ENCODE measurements at regions not wholly inside any gene's neighbourhood (a gene's known extent, or its start where the extent isn't known, plus 50 kb on each side); places are given as distances from the start of the nearest gene placed in this dataset.

DNA sequence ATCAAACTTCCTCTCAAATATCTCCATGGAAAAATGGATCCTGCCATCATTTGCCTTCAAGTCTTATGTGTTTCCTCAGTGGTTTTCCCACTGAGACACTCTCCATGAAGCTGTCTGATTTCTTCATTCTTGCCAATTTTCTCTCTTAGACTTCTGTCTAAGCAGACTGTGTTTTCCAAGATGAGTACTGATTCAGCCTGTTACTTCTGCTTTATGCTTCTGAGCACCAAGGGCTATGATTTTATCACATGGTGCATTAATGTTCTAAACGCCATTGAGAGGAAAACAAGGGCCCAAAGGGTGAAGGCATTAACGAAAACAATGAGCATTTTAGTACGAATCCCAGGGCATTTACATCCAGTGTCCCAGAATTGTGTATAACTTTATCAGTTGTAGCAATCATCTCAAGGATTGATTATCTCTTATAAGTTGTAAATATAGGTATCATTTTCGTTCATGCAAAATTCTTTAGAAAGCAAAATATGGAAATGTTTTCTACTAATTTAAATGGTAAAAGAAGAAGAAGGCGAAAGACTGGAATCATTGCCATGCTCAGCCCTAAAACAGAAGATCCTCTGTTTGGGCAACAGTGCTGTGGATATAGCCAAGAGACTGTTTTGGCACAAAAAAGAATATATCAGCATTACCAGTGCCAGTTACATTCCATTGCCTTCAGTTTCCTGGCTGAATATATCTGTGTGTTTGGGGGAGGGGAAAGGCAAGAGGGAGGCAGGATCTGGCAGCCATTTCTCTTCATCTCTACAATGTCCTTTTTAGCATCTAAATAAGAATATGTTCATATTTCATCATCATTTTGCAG, 537.6 kb downstream of the ANXA1 start:
- Histone ChIP-seq H3K27me3 (ENCODE audit: insufficient read depth) (no peaks in the 10 kb centered on the region), H2AFZ (no peak overlapping the region)

GRCh38 chr9:73701415-73702057, 549.9 kb downstream of the ANXA1 start:
- no peaks in the 10 kb centered on the region for H3K9me2 ChIP-seq (ENCODE audit: insufficient read depth)
- Mint-ChIP-seq H3K4me3 (no peak overlapping the region), H3K36me3 (ENCODE audit: low read depth) (no peaks in the 10 kb centered on the region), H3K27me3 (ENCODE audit: insufficient read depth, low read depth, poor library complexity) (no peaks in the 10 kb centered on the region), H3K27ac (no peak overlapping the region), H3K4me1 (no peaks in the 10 kb centered on the region; the same call in 2 of the 3 replicates), H3K9me3 (no peaks in the 10 kb centered on the region)
- DNase-seq (ENCODE audit: low spot score) (no peak), ATAC-seq (no peak)
- no peak overlapping the region for H3K27ac ChIP-seq (ENCODE audit: low read depth)
- no peak overlapping the region for H3K4me3 ChIP-seq
- no peaks in the 10 kb centered on the region for H3K36me3 ChIP-seq (ENCODE audit: insufficient read depth)
- no peaks in the 10 kb centered on the region for H3F3A ChIP-seq (replicated peaks; ENCODE audit: low read depth)
- H4K20me1 ChIP-seq (replicated peaks; ENCODE audit: insufficient read depth): no peaks in the 10 kb centered on the region
- H3K4me1 ChIP-seq (ENCODE audit: insufficient read depth): no peaks in the 10 kb centered on the region
- no peaks in the 10 kb centered on the region for H3K27me3 ChIP-seq (ENCODE audit: insufficient read depth)
- no peak overlapping the region for H3K4me2 ChIP-seq
- H3K79me2 ChIP-seq (replicated peaks; ENCODE audit: insufficient read depth): no peaks in the 10 kb centered on the region
- 0 out of 2 replicates have a peak overlapping the region, but pooled peaks have one; percentile 9 for H2AFZ ChIP-seq
- no peak for TF ChIP-seq ZNF462 (CRISPR knock-in tag; IDR thresholded peaks at IDR 0.05)
- TF ChIP-seq ZNF331 (CRISPR knock-in tag; IDR thresholded peaks at IDR 0.05; ENCODE audit: low read depth): no peak
- no peak for TF ChIP-seq ZNF114 (CRISPR knock-in tag; IDR thresholded peaks at IDR 0.05)
- TF ChIP-seq, protein P1, sequence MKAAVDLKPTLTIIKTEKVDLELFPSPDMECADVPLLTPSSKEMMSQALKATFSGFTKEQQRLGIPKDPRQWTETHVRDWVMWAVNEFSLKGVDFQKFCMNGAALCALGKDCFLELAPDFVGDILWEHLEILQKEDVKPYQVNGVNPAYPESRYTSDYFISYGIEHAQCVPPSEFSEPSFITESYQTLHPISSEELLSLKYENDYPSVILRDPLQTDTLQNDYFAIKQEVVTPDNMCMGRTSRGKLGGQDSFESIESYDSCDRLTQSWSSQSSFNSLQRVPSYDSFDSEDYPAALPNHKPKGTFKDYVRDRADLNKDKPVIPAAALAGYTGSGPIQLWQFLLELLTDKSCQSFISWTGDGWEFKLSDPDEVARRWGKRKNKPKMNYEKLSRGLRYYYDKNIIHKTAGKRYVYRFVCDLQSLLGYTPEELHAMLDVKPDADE (IDR thresholded peaks at IDR 0.05): no peak

More for the DNA sequence above, 537.6 kb downstream of the ANXA1 start:
- H3K27ac ChIP-seq (ENCODE audit: low read depth): no peak overlapping the region
- H3K27ac Mint-ChIP-seq: no peak overlapping the region
- no peaks in the 10 kb centered on the region for H3K4me1 Mint-ChIP-seq
- H3K79me2 ChIP-seq (replicated peaks; ENCODE audit: insufficient read depth): no peaks in the 10 kb centered on the region
- peaks cover 8% of the 10 kb centered on the region; the same call in 2 of the 3 replicates for H3K9me3 Mint-ChIP-seq
- H3K9me2 ChIP-seq (ENCODE audit: insufficient read depth): peaks cover 6% of the 10 kb centered on the region; the same call in 1 of the 2 replicates
- H3F3A ChIP-seq (replicated peaks; ENCODE audit: low read depth): no peaks in the 10 kb centered on the region
- ATAC-seq: no peak
- no peak overlapping the region for H3K4me3 ChIP-seq
- H4K20me1 ChIP-seq (replicated peaks; ENCODE audit: insufficient read depth): no peaks in the 10 kb centered on the region
- no peaks in the 10 kb centered on the region for H3K36me3 ChIP-seq (ENCODE audit: insufficient read depth)
- TF ChIP-seq NANOG (IDR thresholded peaks at IDR 0.05; ENCODE audit: borderline replicate concordance): no peak
- no peak for TF ChIP-seq CREB1 (CRISPR knock-in tag; IDR thresholded peaks at IDR 0.05; ENCODE audit: low read depth)
- no peak for TF ChIP-seq EZH2phosphoT487 (IDR thresholded peaks at IDR 0.05; ENCODE audit: unreplicated experiment)
- no peak for TF ChIP-seq EZH2 (IDR thresholded peaks at IDR 0.05; ENCODE audit: low read depth, unreplicated experiment)
- TF ChIP-seq, protein P2, sequence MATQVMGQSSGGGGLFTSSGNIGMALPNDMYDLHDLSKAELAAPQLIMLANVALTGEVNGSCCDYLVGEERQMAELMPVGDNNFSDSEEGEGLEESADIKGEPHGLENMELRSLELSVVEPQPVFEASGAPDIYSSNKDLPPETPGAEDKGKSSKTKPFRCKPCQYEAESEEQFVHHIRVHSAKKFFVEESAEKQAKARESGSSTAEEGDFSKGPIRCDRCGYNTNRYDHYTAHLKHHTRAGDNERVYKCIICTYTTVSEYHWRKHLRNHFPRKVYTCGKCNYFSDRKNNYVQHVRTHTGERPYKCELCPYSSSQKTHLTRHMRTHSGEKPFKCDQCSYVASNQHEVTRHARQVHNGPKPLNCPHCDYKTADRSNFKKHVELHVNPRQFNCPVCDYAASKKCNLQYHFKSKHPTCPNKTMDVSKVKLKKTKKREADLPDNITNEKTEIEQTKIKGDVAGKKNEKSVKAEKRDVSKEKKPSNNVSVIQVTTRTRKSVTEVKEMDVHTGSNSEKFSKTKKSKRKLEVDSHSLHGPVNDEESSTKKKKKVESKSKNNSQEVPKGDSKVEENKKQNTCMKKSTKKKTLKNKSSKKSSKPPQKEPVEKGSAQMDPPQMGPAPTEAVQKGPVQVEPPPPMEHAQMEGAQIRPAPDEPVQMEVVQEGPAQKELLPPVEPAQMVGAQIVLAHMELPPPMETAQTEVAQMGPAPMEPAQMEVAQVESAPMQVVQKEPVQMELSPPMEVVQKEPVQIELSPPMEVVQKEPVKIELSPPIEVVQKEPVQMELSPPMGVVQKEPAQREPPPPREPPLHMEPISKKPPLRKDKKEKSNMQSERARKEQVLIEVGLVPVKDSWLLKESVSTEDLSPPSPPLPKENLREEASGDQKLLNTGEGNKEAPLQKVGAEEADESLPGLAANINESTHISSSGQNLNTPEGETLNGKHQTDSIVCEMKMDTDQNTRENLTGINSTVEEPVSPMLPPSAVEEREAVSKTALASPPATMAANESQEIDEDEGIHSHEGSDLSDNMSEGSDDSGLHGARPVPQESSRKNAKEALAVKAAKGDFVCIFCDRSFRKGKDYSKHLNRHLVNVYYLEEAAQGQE (IDR thresholded peaks at IDR 0.05; ENCODE audit: unreplicated experiment): no peak
- TF ChIP-seq STAT1 (IDR thresholded peaks at IDR 0.05; ENCODE audit: unreplicated experiment): no peak
- TF ChIP-seq ZNF331 (CRISPR knock-in tag; IDR thresholded peaks at IDR 0.05; ENCODE audit: low read depth): no peak
- TF ChIP-seq ZNF114 (CRISPR knock-in tag; IDR thresholded peaks at IDR 0.05): no peak
- no peaks in the 10 kb centered on the region for H3K27me3 Mint-ChIP-seq (ENCODE audit: insufficient read depth, low read depth, poor library complexity)
- no peaks in the 10 kb centered on the region for H3K4me1 ChIP-seq (ENCODE audit: insufficient read depth)
- DNase-seq (ENCODE audit: low spot score): no peak
- H3K4me3 Mint-ChIP-seq: no peak overlapping the region
- H3K4me2 ChIP-seq: no peak overlapping the region
- H3K36me3 Mint-ChIP-seq (ENCODE audit: low read depth): peaks cover 10% of the 10 kb centered on the region
